Hepatocyte (in vitro differentiated cells): ENCODE measurements at regions not wholly inside any gene's neighbourhood (a gene's known extent, or its start where the extent isn't known, plus 50 kb on each side); places are given as distances from the start of the nearest gene placed in this dataset.

ENCODE experiments used
- DNase-seq: peaks from one replicate; pipeline ENCODE4 v3.0.0-alpha.2; 2016; ENCODE audit warnings: low spot score
- H2AFZ ChIP-seq: fragments of 200-600 bp; sonication (generic); 2 replicates; pipeline ENCODE4 v1.6.0; 2016; ENCODE audit warnings: antibody characterized with exemption, mild to moderate bottlenecking
- H3K27ac ChIP-seq: fragments of 200-600 bp; sonication (generic); 2 replicates; pipeline ENCODE4 v1.5.1; 2016; ENCODE audit warnings: mild to moderate bottlenecking
- H3K27me3 ChIP-seq: fragments of 200-600 bp; sonication (generic); 2 replicates; pipeline ENCODE4 v1.6.1; 2016
- H3K36me3 ChIP-seq: fragments of 200-600 bp; sonication (generic); replicated peaks from 2 replicates; pipeline ENCODE4 v1.5.1; 2016; ENCODE audit warnings: low read depth; ENCODE audit not compliant: insufficient read depth
- H3K4me1 ChIP-seq: fragments of 200-600 bp; sonication (generic); 2 replicates; pipeline ENCODE4 v1.5.1; 2016; ENCODE audit warnings: mild to moderate bottlenecking, moderate library complexity; ENCODE audit not compliant: insufficient read depth
- H3K4me2 ChIP-seq: fragments of 200-600 bp; sonication (generic); 2 replicates; pipeline ENCODE4 v1.6.0; 2016
- H3K4me3 ChIP-seq: fragments of 200-600 bp; sonication (generic); 2 replicates; pipeline ENCODE4 v1.5.1; 2016; ENCODE audit warnings: mild to moderate bottlenecking
- H3K79me2 ChIP-seq: fragments of 200-600 bp; sonication (generic); 2 replicates; pipeline ENCODE4 v1.6.0; 2017; ENCODE audit warnings: mild to moderate bottlenecking
- H3K9me2 ChIP-seq: fragments of 200-600 bp; sonication (generic); replicated peaks from 2 replicates; pipeline ENCODE4 v1.6.0; 2017; ENCODE audit warnings: mild to moderate bottlenecking; ENCODE audit not compliant: insufficient read depth
- H3K9me3 ChIP-seq: fragments of 200-600 bp; sonication (generic); 2 replicates; pipeline ENCODE4 v1.5.1; 2016; ENCODE audit warnings: low read depth, mild to moderate bottlenecking
- H4K20me1 ChIP-seq: fragments of 200-600 bp; sonication (generic); 2 replicates; pipeline ENCODE4 v1.6.0; 2016; ENCODE audit warnings: mild to moderate bottlenecking; ENCODE audit not compliant: insufficient read depth, poor library complexity, severe bottlenecking
- CTCF ChIP-seq: fragments of 200-600 bp; sonication (generic); IDR thresholded peaks from 2 replicates; pipeline ENCODE4 v1.5.1; 2016; ENCODE audit warnings: antibody characterized with exemption, mild to moderate bottlenecking; ENCODE audit not compliant: poor library complexity
- EZH2 ChIP-seq: fragments of 200-600 bp; sonication (generic); IDR thresholded peaks from 2 replicates; pipeline ENCODE4 v1.6.1; 2016; ENCODE audit warnings: antibody characterized with exemption, mild to moderate bottlenecking, borderline replicate concordance
- EZH2phosphoT487 ChIP-seq: fragments of 200-600 bp; sonication (generic); IDR thresholded peaks from one replicate; pipeline ENCODE4 v1.6.1; 2018; ENCODE audit warnings: antibody characterized with exemption, mild to moderate bottlenecking, low read depth, moderate library complexity; ENCODE audit not compliant: unreplicated experiment, severe bottlenecking
- WGBS: methylation state at CpG from one replicate; pipeline ENCODE4 v1.1.6; 2016; ENCODE audit warnings: low lambda C conversion rate; ENCODE audit errors: missing lambda C conversion rate; 5-methylcytosine and 5-hydroxymethylcytosine counted together

- TF ChIP-seq CTCF = no peak
- TF ChIP-seq EZH2phosphoT487 = no peak
- TF ChIP-seq EZH2 = no peak
- Histone ChIP-seq H3K36me3 (no peaks in the 10 kb centered on the region), H3K79me2 (no peaks in the 10 kb centered on the region), H3K4me3 (no peak overlapping the region), H3K27me3 (no peaks in the 10 kb centered on the region), H3K9me3 (no peaks in the 10 kb centered on the region), H4K20me1 (no peaks in the 10 kb centered on the region), H3K27ac (no peak overlapping the region), H3K4me1 (no peaks in the 10 kb centered on the region), H3K9me2 (no peaks in the 10 kb centered on the region), H3K4me2 (no peak overlapping the region), H2AFZ (no peak overlapping the region)
- DNase-seq = no peak
These were observed 79.4 kb upstream of the PLEKHG7 start for GRCh38 chr12:92623386-92623785.

- no peaks in the 10 kb centered on the region for H3K9me2 ChIP-seq
- H3K27me3 ChIP-seq = no peaks in the 10 kb centered on the region
- no peaks in the 10 kb centered on the region for H3K79me2 ChIP-seq
- no peaks in the 10 kb centered on the region for H4K20me1 ChIP-seq
- H3K4me2 ChIP-seq = no peak overlapping the region
- H3K36me3 ChIP-seq = no peaks in the 10 kb centered on the region
- no peaks in the 10 kb centered on the region for H3K9me3 ChIP-seq
- no peaks in the 10 kb centered on the region for H3K4me1 ChIP-seq
- DNase-seq = no peak
- TF ChIP-seq EZH2 = no peak
- no peak for TF ChIP-seq EZH2phosphoT487
- no peak for TF ChIP-seq CTCF
- no peak overlapping the region for H3K27ac ChIP-seq
- WGBS = 76% methylated on average over 3 of the region's 3 CpGs
- no peak overlapping the region for H2AFZ ChIP-seq
- no peak overlapping the region for H3K4me3 ChIP-seq
These were observed 81.0 kb upstream of the PLEKHG7 start for GRCh38 chr12:92621833-92622232.

- no peak overlapping the region for H3K4me3 ChIP-seq
- H3K4me1 ChIP-seq = no peaks in the 10 kb centered on the region
- no peak for DNase-seq
- no peaks in the 10 kb centered on the region for H3K9me3 ChIP-seq
- no peaks in the 10 kb centered on the region for H3K36me3 ChIP-seq
- H4K20me1 ChIP-seq = no peaks in the 10 kb centered on the region
- H3K27me3 ChIP-seq = no peaks in the 10 kb centered on the region
- H3K27ac ChIP-seq = no peak overlapping the region
- TF ChIP-seq EZH2 (no peak), CTCF (no peak), EZH2phosphoT487 (no peak)
- no peak overlapping the region for H2AFZ ChIP-seq
- 85% methylated on average over 4 of the region's 4 CpGs for WGBS
- H3K79me2 ChIP-seq = no peaks in the 10 kb centered on the region
- H3K4me2 ChIP-seq = no peak overlapping the region
- H3K9me2 ChIP-seq = no peaks in the 10 kb centered on the region
These were observed 81.5 kb upstream of the PLEKHG7 start for GRCh38 chr12:92621312-92621711.

- no peak for DNase-seq
- 73% methylated on average over 8 of the region's 8 CpGs for WGBS
These were observed 82.8 kb upstream of the PLEKHG7 start for GRCh38 chr12:92619730-92620684.

More at GRCh38 chr12:92619730-92620684, 82.8 kb upstream of the PLEKHG7 start:
- Histone ChIP-seq H3K79me2 (no peaks in the 10 kb centered on the region), H3K4me1 (no peaks in the 10 kb centered on the region), H3K9me2 (no peaks in the 10 kb centered on the region), H3K36me3 (no peaks in the 10 kb centered on the region), H3K27me3 (no peaks in the 10 kb centered on the region), H3K4me3 (no peak overlapping the region), H3K9me3 (no peaks in the 10 kb centered on the region), H3K4me2 (no peak overlapping the region), H4K20me1 (no peaks in the 10 kb centered on the region), H2AFZ (no peak overlapping the region), H3K27ac (no peak overlapping the region)
- TF ChIP-seq CTCF (no peak), EZH2 (no peak), EZH2phosphoT487 (no peak)
